Neural progenitor cell (in vitro differentiated cells): ENCODE measurements at regions not wholly inside any gene's neighbourhood (a gene's known extent, or its start where the extent isn't known, plus 50 kb on each side); places are given as distances from the start of the nearest gene placed in this dataset. TPM values are rescaled to one million over a fixed set of nuclear protein-coding genes. Genes with fewer than 3 reads are reported as not detected.

ENCODE experiments used
- DNase-seq: peaks from one replicate; pipeline ENCODE4 v3.0.0-alpha.2; 2016; ENCODE audit warnings: low spot score
- H2AFZ ChIP-seq: fragments of 200-600 bp; sonication (generic); replicated peaks from 2 replicates; pipeline ENCODE4 v1.6.1; 2016; ENCODE audit warnings: antibody characterized with exemption
- H3F3A ChIP-seq: fragments of 200-600 bp; sonication (generic); 2 replicates; pipeline ENCODE4 v1.6.1; 2016; ENCODE audit warnings: antibody characterized with exemption, low read depth
- H3K27ac ChIP-seq: fragments of 200-600 bp; sonication (generic); 2 replicates; pipeline ENCODE4 v1.5.1; 2016; ENCODE audit warnings: mild to moderate bottlenecking
- H3K27me3 ChIP-seq: fragments of 200-600 bp; sonication (generic); 2 replicates; pipeline ENCODE4 v1.6.1; 2016; ENCODE audit warnings: mild to moderate bottlenecking, moderate library complexity
- H3K36me3 ChIP-seq: fragments of 200-600 bp; sonication (generic); 2 replicates; pipeline ENCODE4 v1.5.1; 2016
- H3K4me1 ChIP-seq: fragments of 200-600 bp; sonication (generic); 2 replicates; pipeline ENCODE4 v1.6.1; 2016; ENCODE audit warnings: mixed run types
- H3K4me2 ChIP-seq: fragments of 200-600 bp; sonication (generic); 2 replicates; pipeline ENCODE4 v1.6.1; 2016
- H3K4me3 ChIP-seq: fragments of 200-600 bp; sonication (generic); 2 replicates; pipeline ENCODE4 v1.5.1; 2016
- H3K79me2 ChIP-seq: fragments of 200-600 bp; sonication (generic); 2 replicates; pipeline ENCODE4 v1.6.1; 2016; ENCODE audit warnings: low read depth
- H3K9ac ChIP-seq: fragments of 200-600 bp; sonication (generic); 2 replicates; pipeline ENCODE4 v1.6.1; 2016
- H3K9me3 ChIP-seq: fragments of 200-600 bp; sonication (generic); 2 replicates; pipeline ENCODE4 v1.5.1; 2016; ENCODE audit warnings: low read depth
- H4K20me1 ChIP-seq: fragments of 200-600 bp; sonication (generic); 2 replicates; pipeline ENCODE4 v1.6.1; 2016; ENCODE audit warnings: low read depth
- H3K27ac Mint-ChIP-seq: 3 replicates; pipeline ENCODE4 v1.8.0; 2021; ENCODE audit warnings: mixed read lengths
- H3K27me3 Mint-ChIP-seq: 2 replicates; pipeline ENCODE4 v1.8.0; 2022; ENCODE audit warnings: low read depth, mild to moderate bottlenecking, inconsistent platforms, moderate library complexity, mixed read lengths; ENCODE audit not compliant: insufficient read depth
- H3K36me3 Mint-ChIP-seq: 3 replicates; pipeline ENCODE4 v1.8.0; 2021; ENCODE audit warnings: mixed read lengths
- H3K4me1 Mint-ChIP-seq: 3 replicates; pipeline ENCODE4 v1.8.0; 2021; ENCODE audit warnings: mixed read lengths
- H3K4me3 Mint-ChIP-seq: 3 replicates; pipeline ENCODE4 v1.8.0; 2021; ENCODE audit warnings: mild to moderate bottlenecking, moderate library complexity, mixed read lengths
- H3K9me3 Mint-ChIP-seq: 3 replicates; pipeline ENCODE4 v1.8.0; 2020; ENCODE audit warnings: mixed read lengths
- CTCF ChIP-seq: fragments of 200-600 bp; sonication (generic); IDR thresholded peaks from 2 replicates; pipeline ENCODE4 v1.5.1; 2017; ENCODE audit warnings: antibody characterized with exemption, mild to moderate bottlenecking
- EZH2 ChIP-seq: fragments of 200-600 bp; sonication (generic); IDR thresholded peaks from 2 replicates; pipeline ENCODE4 v1.6.1; 2017; ENCODE audit warnings: antibody characterized with exemption, mild to moderate bottlenecking, moderate library complexity
- EZH2phosphoT487 ChIP-seq: fragments of 200-600 bp; sonication (generic); IDR thresholded peaks from 2 replicates; pipeline ENCODE4 v1.6.1; 2017; ENCODE audit warnings: antibody characterized with exemption
- small RNA-seq: library from RNA; depleted of rRNA; stranded (forward); fragments of <200 nt; gene quantifications from one replicate; pipeline ENCODE3, GENCODE V24; 2015

GRCh38 chr2:38127277-38127676, 51.3 kb upstream of the CYP1B1 start:
- Histone ChIP-seq H2AFZ (no peak overlapping the region), H3K9me3 (no peaks in the 10 kb centered on the region), H3K4me1 (no peaks in the 10 kb centered on the region), H3K4me3 (no peak overlapping the region), H3K4me2 (no peak overlapping the region), H3K9ac (no peak overlapping the region), H3K27me3 (no peaks in the 10 kb centered on the region), H3K27ac (no peak overlapping the region), H4K20me1 (no peaks in the 10 kb centered on the region), H3K79me2 (no peaks in the 10 kb centered on the region), H3F3A (no peaks in the 10 kb centered on the region), H3K36me3 (no peaks in the 10 kb centered on the region)
- TF ChIP-seq CTCF (no peak), EZH2 (no peak), EZH2phosphoT487 (no peak)
- Mint-ChIP-seq H3K9me3 (peaks cover 17% of the 10 kb centered on the region), H3K4me3 (no peak overlapping the region), H3K4me1 (no peaks in the 10 kb centered on the region), H3K27ac (no peak overlapping the region), H3K36me3 (peaks cover 5% of the 10 kb centered on the region), H3K27me3 (no peaks in the 10 kb centered on the region)
- no peak for DNase-seq

GRCh38 chr2:38125842-38126241, 49.9 kb upstream of the CYP1B1 start:
- H3K9me3 ChIP-seq, result no peaks in the 10 kb centered on the region
- no peaks in the 10 kb centered on the region for H3K36me3 ChIP-seq
- no peaks in the 10 kb centered on the region for H3K79me2 ChIP-seq
- Mint-ChIP-seq H3K27me3 (no peaks in the 10 kb centered on the region), H3K9me3 (peaks cover 17% of the 10 kb centered on the region), H3K36me3 (peaks cover 5% of the 10 kb centered on the region), H3K4me3 (no peak overlapping the region), H3K4me1 (no peaks in the 10 kb centered on the region), H3K27ac (no peak overlapping the region)
- no peak overlapping the region for H3K9ac ChIP-seq
- H3F3A ChIP-seq, result no peaks in the 10 kb centered on the region
- no peak for DNase-seq
- H3K4me3 ChIP-seq, result no peak overlapping the region
- no peak overlapping the region for H3K4me2 ChIP-seq
- no peaks in the 10 kb centered on the region for H3K4me1 ChIP-seq
- no peak for TF ChIP-seq CTCF
- no peak for TF ChIP-seq EZH2phosphoT487
- TF ChIP-seq EZH2, result no peak
- no peak overlapping the region for H3K27ac ChIP-seq
- H4K20me1 ChIP-seq, result no peaks in the 10 kb centered on the region
- H3K27me3 ChIP-seq, result no peaks in the 10 kb centered on the region
- no peak overlapping the region for H2AFZ ChIP-seq

Small RNAs in the stretch of these regions (small RNA-seq; reads per million reads assigned to genes)
- gene AC009229.3 (not detected), gene RNU6-951P (not detected)
